ENCODE measurements at regions not wholly inside any gene's neighbourhood (a gene's known extent, or its start where the extent isn't known, plus 50 kb on each side); places are given as distances from the start of the nearest gene placed in this dataset.

DNA sequence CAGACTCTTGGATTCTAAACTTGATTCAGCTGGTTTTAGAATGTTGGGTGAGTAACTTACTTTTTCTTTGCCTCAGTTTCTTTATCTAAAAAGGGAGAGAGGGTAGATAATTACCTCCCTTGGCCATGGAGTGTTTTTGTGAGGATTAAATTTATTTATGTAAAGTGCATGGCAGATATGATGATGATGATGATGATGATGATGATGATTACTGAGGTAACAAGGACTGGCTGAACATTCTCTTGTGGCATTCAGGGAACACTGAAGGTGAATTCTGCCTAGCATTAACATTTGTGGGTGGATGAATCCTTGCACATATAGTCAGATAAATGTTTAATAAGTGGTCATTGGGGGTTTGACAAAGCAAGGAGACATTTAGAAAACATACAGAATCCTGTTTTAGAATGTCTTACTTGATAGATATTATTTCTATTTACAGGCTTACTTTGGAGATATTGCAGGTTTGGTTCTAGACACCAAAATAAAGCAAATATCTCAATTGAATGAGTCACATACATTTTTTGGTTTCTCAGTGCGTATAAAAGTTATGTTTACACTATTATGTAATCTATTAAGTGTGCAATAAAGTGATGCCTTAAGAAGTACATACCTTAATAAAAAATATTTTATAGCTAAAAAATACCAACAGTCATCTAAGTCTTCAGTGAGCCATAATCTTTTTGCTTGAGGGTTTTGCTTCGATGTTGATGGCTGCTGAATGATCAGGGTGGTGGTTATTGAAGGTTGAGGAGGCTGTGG lies 123.2 kb downstream of the SNAPC1 start:
- Mint-ChIP-seq H3K27me3 (ENCODE audit: low read depth) (no peaks in the 10 kb centered on the region), H3K4me3 (no peak overlapping the region), H3K9me3 (peaks cover 5% of the 10 kb centered on the region), H3K36me3 (no peaks in the 10 kb centered on the region), H3K4me1 (no peaks in the 10 kb centered on the region), H3K27ac (no peak overlapping the region)
- DNase-seq (ENCODE audit: low spot score in 2 of 2, unreplicated experiment in 2 of 2), result no peak
- TF ChIP-seq, protein P1, sequence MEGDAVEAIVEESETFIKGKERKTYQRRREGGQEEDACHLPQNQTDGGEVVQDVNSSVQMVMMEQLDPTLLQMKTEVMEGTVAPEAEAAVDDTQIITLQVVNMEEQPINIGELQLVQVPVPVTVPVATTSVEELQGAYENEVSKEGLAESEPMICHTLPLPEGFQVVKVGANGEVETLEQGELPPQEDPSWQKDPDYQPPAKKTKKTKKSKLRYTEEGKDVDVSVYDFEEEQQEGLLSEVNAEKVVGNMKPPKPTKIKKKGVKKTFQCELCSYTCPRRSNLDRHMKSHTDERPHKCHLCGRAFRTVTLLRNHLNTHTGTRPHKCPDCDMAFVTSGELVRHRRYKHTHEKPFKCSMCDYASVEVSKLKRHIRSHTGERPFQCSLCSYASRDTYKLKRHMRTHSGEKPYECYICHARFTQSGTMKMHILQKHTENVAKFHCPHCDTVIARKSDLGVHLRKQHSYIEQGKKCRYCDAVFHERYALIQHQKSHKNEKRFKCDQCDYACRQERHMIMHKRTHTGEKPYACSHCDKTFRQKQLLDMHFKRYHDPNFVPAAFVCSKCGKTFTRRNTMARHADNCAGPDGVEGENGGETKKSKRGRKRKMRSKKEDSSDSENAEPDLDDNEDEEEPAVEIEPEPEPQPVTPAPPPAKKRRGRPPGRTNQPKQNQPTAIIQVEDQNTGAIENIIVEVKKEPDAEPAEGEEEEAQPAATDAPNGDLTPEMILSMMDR (IDR thresholded peaks at IDR 0.05; ENCODE audit: unreplicated experiment), result no peak

GRCh38 chr14:61887628-61888027 lies 125.4 kb downstream of the SNAPC1 start:
- H3K4me3 Mint-ChIP-seq, result no peak overlapping the region
- TF ChIP-seq, protein P1 (IDR thresholded peaks at IDR 0.05; ENCODE audit: unreplicated experiment), result no peak
- H3K4me1 Mint-ChIP-seq, result peaks cover 4% of the 10 kb centered on the region
- peaks cover 5% of the 10 kb centered on the region for H3K9me3 Mint-ChIP-seq
- H3K27me3 Mint-ChIP-seq (ENCODE audit: low read depth), result peaks cover 9% of the 10 kb centered on the region
- H3K36me3 Mint-ChIP-seq, result no peaks in the 10 kb centered on the region
- DNase-seq (ENCODE audit: low spot score in 2 of 2, unreplicated experiment in 2 of 2), result no peak
- H3K27ac Mint-ChIP-seq, result no peak overlapping the region

GRCh38 chr14:61889914-61890351 lies 127.7 kb downstream of the SNAPC1 start:
- Mint-ChIP-seq H3K4me3 (no peak overlapping the region), H3K9me3 (no peaks in the 10 kb centered on the region)

GRCh38 chr14:61891170-61891569 lies 128.9 kb downstream of the SNAPC1 start:
- H3K9me3 Mint-ChIP-seq, result no peaks in the 10 kb centered on the region
- peaks cover 4% of the 10 kb centered on the region for H3K4me1 Mint-ChIP-seq
- H3K36me3 Mint-ChIP-seq, result no peaks in the 10 kb centered on the region

More at GRCh38 chr14:61889914-61890351, 127.7 kb downstream of the SNAPC1 start:
- TF ChIP-seq, protein P1 (IDR thresholded peaks at IDR 0.05; ENCODE audit: unreplicated experiment), result no peak
- DNase-seq (ENCODE audit: low spot score in 2 of 2, unreplicated experiment in 2 of 2), result no peak
- Mint-ChIP-seq H3K4me1 (peaks cover 4% of the 10 kb centered on the region), H3K27ac (no peak overlapping the region), H3K27me3 (ENCODE audit: low read depth) (peaks cover 11% of the 10 kb centered on the region), H3K36me3 (no peaks in the 10 kb centered on the region)

DNA sequence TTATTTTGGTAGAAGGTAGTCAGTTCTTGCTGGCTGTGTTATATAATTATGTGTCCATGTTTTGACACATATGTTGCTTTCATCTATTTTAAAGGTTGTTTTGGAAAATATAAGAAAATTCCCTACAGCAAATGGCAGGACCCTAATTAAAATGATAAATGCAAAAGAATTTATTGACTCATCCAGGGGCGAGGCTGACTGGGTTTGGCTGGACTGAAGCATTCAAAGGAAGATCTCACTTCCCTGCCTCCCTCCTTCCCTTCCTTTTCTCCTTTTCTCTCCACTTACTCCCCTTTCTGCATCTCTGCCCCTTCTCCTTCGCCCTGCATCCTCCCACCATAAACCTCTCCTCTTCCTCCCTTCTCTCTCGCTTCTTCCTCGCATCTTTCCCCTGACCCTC lies 129.6 kb downstream of the SNAPC1 start:
- TF ChIP-seq, protein P1 (IDR thresholded peaks at IDR 0.05; ENCODE audit: unreplicated experiment), result no peak
- no peak for DNase-seq (ENCODE audit: low spot score in 2 of 2, unreplicated experiment in 2 of 2)
- Mint-ChIP-seq H3K4me1 (peaks cover 4% of the 10 kb centered on the region), H3K27ac (no peak overlapping the region), H3K27me3 (ENCODE audit: low read depth) (peaks cover 11% of the 10 kb centered on the region), H3K4me3 (no peak overlapping the region), H3K9me3 (no peaks in the 10 kb centered on the region), H3K36me3 (no peaks in the 10 kb centered on the region)

More at GRCh38 chr14:61891170-61891569, 128.9 kb downstream of the SNAPC1 start:
- DNase-seq (ENCODE audit: low spot score in 2 of 2, unreplicated experiment in 2 of 2), result no peak
- Mint-ChIP-seq H3K27me3 (ENCODE audit: low read depth) (peaks cover 11% of the 10 kb centered on the region), H3K27ac (no peak overlapping the region), H3K4me3 (no peak overlapping the region)
- TF ChIP-seq, protein P1 (IDR thresholded peaks at IDR 0.05; ENCODE audit: unreplicated experiment), result no peak
